ENCODE measurements at regions not wholly inside any gene's neighbourhood (a gene's known extent, or its start where the extent isn't known, plus 50 kb on each side); places are given as distances from the start of the nearest gene placed in this dataset.

- TF ChIP-seq GABPA (IDR thresholded peaks at IDR 0.05; ENCODE audit: low read depth) (no peak), POLR2AphosphoS5 (IDR thresholded peaks at IDR 0.05; ENCODE audit: low read depth) (no peak), CTCF (IDR thresholded peaks at IDR 0.05; ENCODE audit: insufficient read depth, low read length) (no peak), REST (IDR thresholded peaks at IDR 0.05; ENCODE audit: insufficient replicate concordance, low read depth) (no peak), SPI1 (IDR thresholded peaks at IDR 0.05; ENCODE audit: borderline replicate concordance, low read depth) (no peak)
- no peak overlapping the region for H3K27ac ChIP-seq (replicated peaks)
- no peaks in the 10 kb centered on the region for H3K27me3 ChIP-seq (ENCODE audit: insufficient read depth, poor library complexity, severe bottlenecking)
- no peak for DNase-seq (ENCODE audit: low read depth in 1 of 2, low spot score in 1 of 2)
- no peak overlapping the region for H3K4me3 ChIP-seq (replicated peaks; ENCODE audit: insufficient read depth, low read length)
These were observed 261.4 kb downstream of the GRIN2B start for GRCh38 chr12:13719986-13720385.

- TF ChIP-seq SPI1 (IDR thresholded peaks at IDR 0.05; ENCODE audit: borderline replicate concordance, low read depth) (no peak), GABPA (IDR thresholded peaks at IDR 0.05; ENCODE audit: low read depth) (no peak), POLR2AphosphoS5 (IDR thresholded peaks at IDR 0.05; ENCODE audit: low read depth) (no peak), REST (IDR thresholded peaks at IDR 0.05; ENCODE audit: insufficient replicate concordance, low read depth) (no peak), CTCF (IDR thresholded peaks at IDR 0.05; ENCODE audit: insufficient read depth, low read length) (no peak)
- Histone ChIP-seq H3K27ac (replicated peaks) (no peak overlapping the region), H3K4me3 (replicated peaks; ENCODE audit: insufficient read depth, low read length) (no peak overlapping the region), H3K27me3 (ENCODE audit: insufficient read depth, poor library complexity, severe bottlenecking) (no peaks in the 10 kb centered on the region)
- DNase-seq (ENCODE audit: low read depth in 1 of 2, low spot score in 1 of 2), result no peak
These were observed 263.1 kb downstream of the GRIN2B start for GRCh38 chr12:13718271-13718670.

- TF ChIP-seq REST (IDR thresholded peaks at IDR 0.05; ENCODE audit: insufficient replicate concordance, low read depth) (no peak), POLR2AphosphoS5 (IDR thresholded peaks at IDR 0.05; ENCODE audit: low read depth) (no peak), GABPA (IDR thresholded peaks at IDR 0.05; ENCODE audit: low read depth) (no peak), SPI1 (IDR thresholded peaks at IDR 0.05; ENCODE audit: borderline replicate concordance, low read depth) (no peak), CTCF (IDR thresholded peaks at IDR 0.05; ENCODE audit: insufficient read depth, low read length) (no peak)
- Histone ChIP-seq H3K27me3 (ENCODE audit: insufficient read depth, poor library complexity, severe bottlenecking) (no peaks in the 10 kb centered on the region), H3K4me3 (replicated peaks; ENCODE audit: insufficient read depth, low read length) (no peak overlapping the region), H3K27ac (replicated peaks) (no peak overlapping the region)
- DNase-seq (ENCODE audit: low read depth in 1 of 2, low spot score in 1 of 2), result no peak
These were observed 265.3 kb downstream of the GRIN2B start for GRCh38 chr12:13716119-13716518.
